Activated CD8-positive, alpha-beta T cell treated with anti-CD3 and anti-CD28 coated beads for 36 hours (primary cell): ENCODE measurements at regions not wholly inside any gene's neighbourhood (a gene's known extent, or its start where the extent isn't known, plus 50 kb on each side); places are given as distances from the start of the nearest gene placed in this dataset.

Experiments used
- ATAC-seq: fragments of 200-7000 bp; cut with Tn5 transposase; one replicate; pipeline ENCODE4 v1.10.0; 2021; ENCODE audit warnings: mild to moderate bottlenecking, moderate library complexity
- CTCF ChIA-PET: fragments of 350-600 bp; sonication (Branson Sonifier 250); formaldehyde crosslinking; loops from one replicate; lab custom pipeline; 2021; ENCODE audit warnings: antibody characterized with exemption; lab: Charles Lee
- POLR2A ChIA-PET: fragments of 350-600 bp; sonication (Branson Sonifier 250); formaldehyde crosslinking; loops from one replicate; lab custom pipeline; 2021; ENCODE audit warnings: antibody characterized with exemption; lab: Charles Lee
- DNase-seq: peaks from one replicate; pipeline ENCODE4 v3.0.0-alpha.2; 2020
- H3K27ac Mint-ChIP-seq: one replicate; pipeline ENCODE4 v1.8.0; 2021; ENCODE audit warnings: mild to moderate bottlenecking, mixed read lengths
- H3K27me3 Mint-ChIP-seq: one replicate; pipeline ENCODE4 v1.8.0; 2021; ENCODE audit warnings: mixed read lengths
- H3K36me3 Mint-ChIP-seq: one replicate; pipeline ENCODE4 v1.8.0; 2021; ENCODE audit warnings: low read depth, mixed read lengths
- H3K4me1 Mint-ChIP-seq: one replicate; pipeline ENCODE4 v1.8.0; 2021; ENCODE audit warnings: low read depth, mixed read lengths
- H3K4me3 Mint-ChIP-seq: one replicate; pipeline ENCODE4 v1.8.0; 2021; ENCODE audit warnings: mild to moderate bottlenecking, moderate library complexity, mixed read lengths
- H3K9me3 Mint-ChIP-seq: one replicate; pipeline ENCODE4 v1.8.0; 2021; ENCODE audit warnings: mixed read lengths
- CTCF ChIP-seq: fragments of 200-600 bp; IDR thresholded peaks from one replicate; pipeline ENCODE4 v1.8.0; 2022; ENCODE audit warnings: antibody characterized with exemption, mild to moderate bottlenecking
- intact Hi-C: fragments of 100-400 bp; cut with micrococcal nuclease; formaldehyde crosslinking; loops from one replicate; pipeline ENCODE4 v1.10.0; 2022

GRCh38 chr1:29462096-29462495 lies 225.8 kb downstream of the PTPRU start:
- ChIA-PET POLR2A (interaction anchor here (1.0 kb wide), 1 partner anchor 12 kb away, joined by 3 read pairs; no protein-coding TSS in a partner anchor), CTCF (no interaction called here)
- Mint-ChIP-seq H3K27ac (no peak overlapping the region), H3K36me3 (no peaks in the 10 kb centered on the region), H3K27me3 (peaks cover 1% of the 10 kb centered on the region), H3K9me3 (peaks cover 6% of the 10 kb centered on the region), H3K4me1 (no peaks in the 10 kb centered on the region), H3K4me3 (no peak overlapping the region)
- no peak for ATAC-seq
- DNase-seq: no peak
- no peak for TF ChIP-seq CTCF
- intact Hi-C loops: no loop called here

- Mint-ChIP-seq H3K4me3 (no peak overlapping the region), H3K27me3 (peaks cover 1% of the 10 kb centered on the region), H3K36me3 (no peaks in the 10 kb centered on the region), H3K27ac (no peak overlapping the region), H3K9me3 (peaks cover 6% of the 10 kb centered on the region), H3K4me1 (no peaks in the 10 kb centered on the region)
- DNase-seq: no peak
- no peak for TF ChIP-seq CTCF
- no peak for ATAC-seq
- ChIA-PET POLR2A (no interaction called here), CTCF (no interaction called here)
- intact Hi-C loops: no loop called here
Measured at GRCh38 chr1:29461115-29461739, 224.9 kb downstream of the PTPRU start.

GRCh38 chr1:29460694-29461093 lies 224.4 kb downstream of the PTPRU start:
- Mint-ChIP-seq H3K4me3 (no peak overlapping the region), H3K36me3 (no peaks in the 10 kb centered on the region), H3K27me3 (peaks cover 1% of the 10 kb centered on the region), H3K27ac (no peak overlapping the region), H3K4me1 (no peaks in the 10 kb centered on the region), H3K9me3 (peaks cover 6% of the 10 kb centered on the region)
- no peak for TF ChIP-seq CTCF
- DNase-seq (no peak), ATAC-seq (no peak)
- intact Hi-C loops: no loop called here
- ChIA-PET POLR2A (no interaction called here), CTCF (no interaction called here)

- H3K4me1 Mint-ChIP-seq: no peaks in the 10 kb centered on the region
- TF ChIP-seq CTCF: no peak
- peaks cover 1% of the 10 kb centered on the region for H3K27me3 Mint-ChIP-seq
- no peaks in the 10 kb centered on the region for H3K36me3 Mint-ChIP-seq
- intact Hi-C loops: no loop called here
- no peak overlapping the region for H3K4me3 Mint-ChIP-seq
- ATAC-seq (no peak), DNase-seq (no peak)
- ChIA-PET CTCF (no interaction called here), POLR2A (no interaction called here)
- no peak overlapping the region for H3K27ac Mint-ChIP-seq
- peaks cover 3% of the 10 kb centered on the region for H3K9me3 Mint-ChIP-seq
Measured at GRCh38 chr1:29460041-29460610, 223.8 kb downstream of the PTPRU start.

GRCh38 chr1:29459620-29459945 lies 223.3 kb downstream of the PTPRU start:
- Mint-ChIP-seq H3K4me1 (no peaks in the 10 kb centered on the region), H3K27ac (no peak overlapping the region), H3K9me3 (peaks cover 2% of the 10 kb centered on the region), H3K36me3 (no peaks in the 10 kb centered on the region), H3K4me3 (no peak overlapping the region), H3K27me3 (peaks cover 1% of the 10 kb centered on the region)
- ChIA-PET POLR2A (no interaction called here), CTCF (no interaction called here)
- intact Hi-C loops: no loop called here
- no peak for TF ChIP-seq CTCF
- no peak for ATAC-seq
- DNase-seq: no peak
